ENCODE measurements at regions not wholly inside any gene's neighbourhood (a gene's known extent, or its start where the extent isn't known, plus 50 kb on each side); places are given as distances from the start of the nearest gene placed in this dataset.

GRCh38 chr21:19648391-19648790 lies 1244.8 kb upstream of the TMPRSS15 start:
- TF ChIP-seq POLR2A (IDR thresholded peaks at IDR 0.05), result no peak
- TF ChIP-seq POLR2AphosphoS5 (IDR thresholded peaks at IDR 0.05), result no peak
- no peak for TF ChIP-seq CTCF (IDR thresholded peaks at IDR 0.05)
